ENCODE measurements at regions not wholly inside any gene's neighbourhood (a gene's known extent, or its start where the extent isn't known, plus 50 kb on each side); places are given as distances from the start of the nearest gene placed in this dataset.

GRCh38 chr2:228655331-228655730 is 473.8 kb upstream of the SPHKAP start:
- TF ChIP-seq CTCF (IDR thresholded peaks at IDR 0.05): no peak
- H3K9me3 Mint-ChIP-seq (ENCODE audit: unreplicated experiment): peaks cover 4% of the 10 kb centered on the region
- no peaks in the 10 kb centered on the region for H3K36me3 Mint-ChIP-seq (ENCODE audit: unreplicated experiment)
- DNase-seq (ENCODE audit: extremely low spot score, unreplicated experiment): no peak
- no peak overlapping the region for H3K4me3 Mint-ChIP-seq (ENCODE audit: unreplicated experiment)
- H3K4me1 Mint-ChIP-seq (ENCODE audit: unreplicated experiment): no peaks in the 10 kb centered on the region
- no peak overlapping the region for H3K27ac Mint-ChIP-seq (ENCODE audit: unreplicated experiment)
- H3K27me3 Mint-ChIP-seq (ENCODE audit: unreplicated experiment): no peaks in the 10 kb centered on the region

GRCh38 chr2:228654707-228655106 is 473.2 kb upstream of the SPHKAP start:
- DNase-seq (ENCODE audit: extremely low spot score, unreplicated experiment): no peak
- peaks cover 4% of the 10 kb centered on the region for H3K9me3 Mint-ChIP-seq (ENCODE audit: unreplicated experiment)
- H3K4me1 Mint-ChIP-seq (ENCODE audit: unreplicated experiment): no peaks in the 10 kb centered on the region
- H3K4me3 Mint-ChIP-seq (ENCODE audit: unreplicated experiment): no peak overlapping the region
- no peak for TF ChIP-seq CTCF (IDR thresholded peaks at IDR 0.05)
- H3K27ac Mint-ChIP-seq (ENCODE audit: unreplicated experiment): no peak overlapping the region
- H3K36me3 Mint-ChIP-seq (ENCODE audit: unreplicated experiment): no peaks in the 10 kb centered on the region
- no peaks in the 10 kb centered on the region for H3K27me3 Mint-ChIP-seq (ENCODE audit: unreplicated experiment)

- no peaks in the 10 kb centered on the region for H3K4me1 Mint-ChIP-seq (ENCODE audit: unreplicated experiment)
- no peak overlapping the region for H3K27ac Mint-ChIP-seq (ENCODE audit: unreplicated experiment)
- no peak for TF ChIP-seq CTCF (IDR thresholded peaks at IDR 0.05)
- H3K4me3 Mint-ChIP-seq (ENCODE audit: unreplicated experiment): no peak overlapping the region
- no peaks in the 10 kb centered on the region for H3K36me3 Mint-ChIP-seq (ENCODE audit: unreplicated experiment)
- H3K27me3 Mint-ChIP-seq (ENCODE audit: unreplicated experiment): no peaks in the 10 kb centered on the region
- peaks cover 4% of the 10 kb centered on the region for H3K9me3 Mint-ChIP-seq (ENCODE audit: unreplicated experiment)
- DNase-seq (ENCODE audit: extremely low spot score, unreplicated experiment): no peak
Observed at GRCh38 chr2:228653884-228654283, 472.4 kb upstream of the SPHKAP start.

GRCh38 chr2:228652366-228652765 is 470.9 kb upstream of the SPHKAP start:
- TF ChIP-seq CTCF (IDR thresholded peaks at IDR 0.05): no peak
- DNase-seq (ENCODE audit: extremely low spot score, unreplicated experiment): no peak
- H3K36me3 Mint-ChIP-seq (ENCODE audit: unreplicated experiment): no peaks in the 10 kb centered on the region
- no peaks in the 10 kb centered on the region for H3K27me3 Mint-ChIP-seq (ENCODE audit: unreplicated experiment)
- H3K4me3 Mint-ChIP-seq (ENCODE audit: unreplicated experiment): no peak overlapping the region
- no peaks in the 10 kb centered on the region for H3K4me1 Mint-ChIP-seq (ENCODE audit: unreplicated experiment)
- H3K9me3 Mint-ChIP-seq (ENCODE audit: unreplicated experiment): peaks cover 8% of the 10 kb centered on the region
- H3K27ac Mint-ChIP-seq (ENCODE audit: unreplicated experiment): no peak overlapping the region

GRCh38 chr2:228649876-228650275 is 468.4 kb upstream of the SPHKAP start:
- H3K4me1 Mint-ChIP-seq (ENCODE audit: unreplicated experiment): no peaks in the 10 kb centered on the region
- H3K27ac Mint-ChIP-seq (ENCODE audit: unreplicated experiment): no peak overlapping the region
- TF ChIP-seq CTCF (IDR thresholded peaks at IDR 0.05): no peak
- peaks cover 8% of the 10 kb centered on the region for H3K9me3 Mint-ChIP-seq (ENCODE audit: unreplicated experiment)
- H3K4me3 Mint-ChIP-seq (ENCODE audit: unreplicated experiment): no peak overlapping the region
- no peaks in the 10 kb centered on the region for H3K27me3 Mint-ChIP-seq (ENCODE audit: unreplicated experiment)
- DNase-seq (ENCODE audit: extremely low spot score, unreplicated experiment): no peak
- no peaks in the 10 kb centered on the region for H3K36me3 Mint-ChIP-seq (ENCODE audit: unreplicated experiment)

Data from osteocyte (in vitro differentiated cells).